ENCODE measurements at regions not wholly inside any gene's neighbourhood (a gene's known extent, or its start where the extent isn't known, plus 50 kb on each side); places are given as distances from the start of the nearest gene placed in this dataset.

- TF ChIP-seq, protein P1, sequence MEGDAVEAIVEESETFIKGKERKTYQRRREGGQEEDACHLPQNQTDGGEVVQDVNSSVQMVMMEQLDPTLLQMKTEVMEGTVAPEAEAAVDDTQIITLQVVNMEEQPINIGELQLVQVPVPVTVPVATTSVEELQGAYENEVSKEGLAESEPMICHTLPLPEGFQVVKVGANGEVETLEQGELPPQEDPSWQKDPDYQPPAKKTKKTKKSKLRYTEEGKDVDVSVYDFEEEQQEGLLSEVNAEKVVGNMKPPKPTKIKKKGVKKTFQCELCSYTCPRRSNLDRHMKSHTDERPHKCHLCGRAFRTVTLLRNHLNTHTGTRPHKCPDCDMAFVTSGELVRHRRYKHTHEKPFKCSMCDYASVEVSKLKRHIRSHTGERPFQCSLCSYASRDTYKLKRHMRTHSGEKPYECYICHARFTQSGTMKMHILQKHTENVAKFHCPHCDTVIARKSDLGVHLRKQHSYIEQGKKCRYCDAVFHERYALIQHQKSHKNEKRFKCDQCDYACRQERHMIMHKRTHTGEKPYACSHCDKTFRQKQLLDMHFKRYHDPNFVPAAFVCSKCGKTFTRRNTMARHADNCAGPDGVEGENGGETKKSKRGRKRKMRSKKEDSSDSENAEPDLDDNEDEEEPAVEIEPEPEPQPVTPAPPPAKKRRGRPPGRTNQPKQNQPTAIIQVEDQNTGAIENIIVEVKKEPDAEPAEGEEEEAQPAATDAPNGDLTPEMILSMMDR (IDR thresholded peaks at IDR 0.05) = no peak
- TF ChIP-seq POLR2A (IDR thresholded peaks at IDR 0.05) = no peak
Observed at GRCh38 chr18:78786776-78787175, 192.8 kb upstream of the SALL3 start.
